ENCODE measurements at regions not wholly inside any gene's neighbourhood (a gene's known extent, or its start where the extent isn't known, plus 50 kb on each side); places are given as distances from the start of the nearest gene placed in this dataset.

DNA sequence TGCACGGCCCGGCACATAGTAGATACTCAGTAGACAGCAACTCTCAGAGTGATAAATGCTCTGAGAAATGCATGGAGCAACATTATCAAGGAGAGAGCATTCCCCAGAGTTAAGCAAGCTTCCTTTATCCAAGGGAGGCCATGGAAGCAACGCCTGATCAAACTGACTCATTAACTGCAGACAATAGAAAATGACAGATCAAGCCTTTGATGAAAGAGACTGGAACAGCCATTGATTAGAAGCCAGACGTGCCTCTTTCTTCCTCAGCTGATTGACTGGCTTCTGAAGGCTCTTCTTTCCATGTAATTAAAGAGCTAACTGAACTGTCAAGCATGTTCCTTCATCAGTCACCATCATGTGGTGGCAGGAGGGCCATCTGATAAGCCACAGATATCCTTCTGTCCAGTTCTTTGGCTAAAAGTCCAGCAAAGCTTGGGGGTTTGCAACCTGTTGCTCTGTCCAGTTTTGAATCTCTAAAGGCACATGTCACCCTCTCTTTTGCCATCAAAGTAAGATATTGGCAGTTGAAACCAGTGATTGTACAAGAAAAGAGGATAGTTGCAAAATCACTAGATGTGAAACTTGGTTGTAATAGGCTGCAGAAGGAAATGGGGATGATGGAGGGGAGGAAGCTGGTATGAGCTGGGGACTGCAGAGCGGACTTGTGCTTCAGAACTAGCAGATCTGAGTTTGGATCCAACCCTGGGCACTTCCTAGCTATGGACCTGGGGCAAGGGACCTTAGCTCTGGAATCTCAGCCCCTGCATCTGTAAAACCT, 188.0 kb downstream of the HAPSTR1 start:
- Histone ChIP-seq H3K4me1 (no peaks in the 10 kb centered on the region), H3K9me3 (no peaks in the 10 kb centered on the region), H3K4me3 (no peak overlapping the region), H3K27me3 (no peaks in the 10 kb centered on the region), H3K36me3 (no peaks in the 10 kb centered on the region), H3K27ac (no peak overlapping the region)
- TF ChIP-seq, protein P1, sequence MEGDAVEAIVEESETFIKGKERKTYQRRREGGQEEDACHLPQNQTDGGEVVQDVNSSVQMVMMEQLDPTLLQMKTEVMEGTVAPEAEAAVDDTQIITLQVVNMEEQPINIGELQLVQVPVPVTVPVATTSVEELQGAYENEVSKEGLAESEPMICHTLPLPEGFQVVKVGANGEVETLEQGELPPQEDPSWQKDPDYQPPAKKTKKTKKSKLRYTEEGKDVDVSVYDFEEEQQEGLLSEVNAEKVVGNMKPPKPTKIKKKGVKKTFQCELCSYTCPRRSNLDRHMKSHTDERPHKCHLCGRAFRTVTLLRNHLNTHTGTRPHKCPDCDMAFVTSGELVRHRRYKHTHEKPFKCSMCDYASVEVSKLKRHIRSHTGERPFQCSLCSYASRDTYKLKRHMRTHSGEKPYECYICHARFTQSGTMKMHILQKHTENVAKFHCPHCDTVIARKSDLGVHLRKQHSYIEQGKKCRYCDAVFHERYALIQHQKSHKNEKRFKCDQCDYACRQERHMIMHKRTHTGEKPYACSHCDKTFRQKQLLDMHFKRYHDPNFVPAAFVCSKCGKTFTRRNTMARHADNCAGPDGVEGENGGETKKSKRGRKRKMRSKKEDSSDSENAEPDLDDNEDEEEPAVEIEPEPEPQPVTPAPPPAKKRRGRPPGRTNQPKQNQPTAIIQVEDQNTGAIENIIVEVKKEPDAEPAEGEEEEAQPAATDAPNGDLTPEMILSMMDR (IDR thresholded peaks at IDR 0.05 in 4 of 5, conservative IDR thresholded peaks at IDR 0.05 in 1 of 5): no peak
- no peak for TF ChIP-seq POLR2A (IDR thresholded peaks at IDR 0.05)
- intact Hi-C loops (cut with DNase I; ENCODE audit: low total_unique reads) (no loop called here), in situ Hi-C loops (cut with MboI; ENCODE audit: low sequenced_read_pairs in 4 of 4) (no loop called here)
- ATAC-seq (no peak), DNase-seq (no peak)

DNA sequence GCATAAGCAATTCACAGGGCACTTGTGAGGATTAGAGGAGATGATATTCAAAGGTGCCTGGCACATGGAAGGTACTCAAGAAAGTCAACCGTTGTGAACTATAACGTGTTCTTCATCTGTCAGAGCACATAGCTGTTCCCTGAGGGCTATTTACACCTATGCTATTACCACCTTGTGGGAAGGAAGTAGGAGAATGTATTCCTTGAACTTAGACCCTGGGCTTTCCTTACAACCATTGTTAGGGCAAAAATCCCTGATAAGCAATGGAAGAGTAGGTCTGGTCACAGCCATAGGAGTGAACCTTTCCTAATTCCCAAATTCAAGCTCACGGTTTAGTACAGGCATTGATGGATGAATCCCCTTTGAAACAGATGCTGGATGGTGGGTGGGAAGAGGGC, 188.6 kb downstream of the HAPSTR1 start:
- Histone ChIP-seq H3K27me3 (no peaks in the 10 kb centered on the region), H3K4me3 (no peak overlapping the region), H3K36me3 (no peaks in the 10 kb centered on the region), H3K27ac (no peak overlapping the region), H3K4me1 (no peaks in the 10 kb centered on the region), H3K9me3 (no peaks in the 10 kb centered on the region)
- in situ Hi-C loops (cut with MboI; ENCODE audit: low sequenced_read_pairs in 4 of 4): no loop called here
- intact Hi-C loops (cut with DNase I; ENCODE audit: low total_unique reads): no loop called here
- no peak for ATAC-seq
- DNase-seq: no peak
- no peak for TF ChIP-seq POLR2A (IDR thresholded peaks at IDR 0.05)
- TF ChIP-seq, protein P1 (IDR thresholded peaks at IDR 0.05 in 4 of 5, conservative IDR thresholded peaks at IDR 0.05 in 1 of 5): no peak

DNA sequence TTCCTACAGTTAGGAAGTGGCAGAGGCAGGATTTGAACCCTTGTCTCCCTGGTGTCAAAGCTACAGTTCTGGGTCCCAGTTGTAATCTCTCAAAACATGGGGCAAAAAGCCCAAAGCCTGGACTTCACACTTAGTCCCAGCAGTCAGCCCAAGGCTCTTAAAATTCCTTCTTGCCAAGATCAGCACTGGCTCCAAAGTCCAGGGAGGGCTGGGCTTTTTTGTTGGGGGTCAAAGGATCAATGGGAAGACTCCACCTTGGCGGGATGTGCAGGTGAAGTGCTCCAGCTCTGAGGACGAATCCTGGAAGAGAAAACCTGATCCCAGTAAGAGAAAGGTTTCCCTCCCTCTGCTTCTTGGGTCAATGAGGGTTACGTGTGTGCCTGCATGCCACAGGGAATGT, 195.5 kb downstream of the HAPSTR1 start:
- Histone ChIP-seq H3K27me3 (no peaks in the 10 kb centered on the region), H3K4me1 (no peaks in the 10 kb centered on the region), H3K27ac (no peak overlapping the region), H3K4me3 (no peak overlapping the region), H3K9me3 (no peaks in the 10 kb centered on the region), H3K36me3 (no peaks in the 10 kb centered on the region)
- TF ChIP-seq, protein P1 (IDR thresholded peaks at IDR 0.05 in 4 of 5, conservative IDR thresholded peaks at IDR 0.05 in 1 of 5): no peak
- TF ChIP-seq POLR2A (IDR thresholded peaks at IDR 0.05): no peak
- DNase-seq (no peak), ATAC-seq (no peak)
- in situ Hi-C loops (cut with MboI; ENCODE audit: low sequenced_read_pairs in 4 of 4): no loop called here
- intact Hi-C loops (cut with DNase I; ENCODE audit: low total_unique reads): no loop called here

- no peaks in the 10 kb centered on the region for H3K4me1 ChIP-seq
- no peak overlapping the region for H3K4me3 ChIP-seq
- H3K27me3 ChIP-seq: no peaks in the 10 kb centered on the region
- intact Hi-C loops (cut with DNase I; ENCODE audit: low total_unique reads) (no loop called here), in situ Hi-C loops (cut with MboI; ENCODE audit: low sequenced_read_pairs in 4 of 4) (no loop called here)
- no peaks in the 10 kb centered on the region for H3K36me3 ChIP-seq
- TF ChIP-seq, protein P1 (IDR thresholded peaks at IDR 0.05 in 4 of 5, conservative IDR thresholded peaks at IDR 0.05 in 1 of 5): no peak
- no peak for DNase-seq
- H3K9me3 ChIP-seq: no peaks in the 10 kb centered on the region
- ATAC-seq: no peak
- H3K27ac ChIP-seq: no peak overlapping the region
These were observed 204.8 kb downstream of the HAPSTR1 start for GRCh38 chr16:9296271-9296590.
